Omental fat pad (tissue), 3 donors: ENCODE measurements at regions not wholly inside any gene's neighbourhood (a gene's known extent, or its start where the extent isn't known, plus 50 kb on each side); places are given as distances from the start of the nearest gene placed in this dataset.
"Not testable (repeated sequence)": the region's sequence is repeated elsewhere in the genome, so short reads cannot be mapped to it uniquely, and the experiment has no call there.

Source experiments
- ATAC-seq: fragments of 150-250 bp; one replicate; pipeline ENCODE4 v1.9.1; 2016; ENCODE audit warnings: mild to moderate bottlenecking, moderate library complexity; ENCODE audit not compliant: low FRiP score
- DNase-seq: peaks from one replicate; pipeline ENCODE4 v3.0.0-alpha.2; 2019; ENCODE audit warnings: low spot score
- TF ChIP-seq, protein P1 (sequence below), 3 donors: fragments of 450-650 bp; IDR thresholded peaks; one replicate each; pipeline ENCODE4 v1.5.1; 2016 to 2017; ENCODE audit warnings: antibody characterized with exemption in 3 of 3, mild to moderate bottlenecking in 3 of 3, moderate library complexity in 2 of 3

GRCh38 chr4:20078644-20079043 is 173.1 kb upstream of the SLIT2 start:
- TF ChIP-seq, protein P1, sequence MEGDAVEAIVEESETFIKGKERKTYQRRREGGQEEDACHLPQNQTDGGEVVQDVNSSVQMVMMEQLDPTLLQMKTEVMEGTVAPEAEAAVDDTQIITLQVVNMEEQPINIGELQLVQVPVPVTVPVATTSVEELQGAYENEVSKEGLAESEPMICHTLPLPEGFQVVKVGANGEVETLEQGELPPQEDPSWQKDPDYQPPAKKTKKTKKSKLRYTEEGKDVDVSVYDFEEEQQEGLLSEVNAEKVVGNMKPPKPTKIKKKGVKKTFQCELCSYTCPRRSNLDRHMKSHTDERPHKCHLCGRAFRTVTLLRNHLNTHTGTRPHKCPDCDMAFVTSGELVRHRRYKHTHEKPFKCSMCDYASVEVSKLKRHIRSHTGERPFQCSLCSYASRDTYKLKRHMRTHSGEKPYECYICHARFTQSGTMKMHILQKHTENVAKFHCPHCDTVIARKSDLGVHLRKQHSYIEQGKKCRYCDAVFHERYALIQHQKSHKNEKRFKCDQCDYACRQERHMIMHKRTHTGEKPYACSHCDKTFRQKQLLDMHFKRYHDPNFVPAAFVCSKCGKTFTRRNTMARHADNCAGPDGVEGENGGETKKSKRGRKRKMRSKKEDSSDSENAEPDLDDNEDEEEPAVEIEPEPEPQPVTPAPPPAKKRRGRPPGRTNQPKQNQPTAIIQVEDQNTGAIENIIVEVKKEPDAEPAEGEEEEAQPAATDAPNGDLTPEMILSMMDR (IDR thresholded peaks at IDR 0.05), result no peak
- no peak for ATAC-seq
- DNase-seq, result no peak

DNA sequence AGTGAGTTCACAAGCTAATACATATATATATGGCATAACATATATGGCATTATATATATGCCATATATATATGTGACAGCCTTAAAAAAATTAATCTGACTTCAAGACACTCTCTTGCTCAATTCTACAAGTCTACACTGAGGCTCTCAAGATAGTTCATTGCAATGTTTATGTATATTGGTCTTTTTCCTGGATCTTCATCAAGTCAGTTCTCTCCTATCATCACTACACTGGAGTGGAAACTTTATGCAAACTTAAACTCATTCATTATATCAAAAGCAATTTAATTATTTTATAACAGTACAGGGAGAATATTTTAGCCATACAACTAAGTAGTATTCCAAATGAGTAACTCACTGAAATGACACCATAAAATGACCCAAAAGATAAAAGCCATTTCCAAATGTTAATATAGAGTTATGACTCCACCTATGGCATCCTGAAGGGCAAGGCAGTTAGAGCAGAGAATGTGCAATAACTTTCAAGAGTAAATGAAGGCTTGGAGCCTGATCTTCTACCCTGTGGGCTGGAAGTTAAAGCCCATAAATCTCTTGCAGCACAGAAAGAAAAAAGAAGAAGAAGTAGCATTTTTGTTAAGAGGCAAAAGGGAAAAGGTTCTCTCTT is 176.3 kb upstream of the SLIT2 start:
- TF ChIP-seq, protein P1 (IDR thresholded peaks at IDR 0.05), result no peak
- ATAC-seq (no peak), DNase-seq (no peak)

- TF ChIP-seq, protein P1 (IDR thresholded peaks at IDR 0.05), result no peak
- ATAC-seq, result no peak
Measured at GRCh38 chr4:20074450-20074849, 177.3 kb upstream of the SLIT2 start.

GRCh38 chr4:20065952-20066351 is 185.8 kb upstream of the SLIT2 start:
- no peak for ATAC-seq
- DNase-seq, result no peak
- TF ChIP-seq, protein P1 (IDR thresholded peaks at IDR 0.05), result no peak

More at GRCh38 chr4:20074450-20074849, 177.3 kb upstream of the SLIT2 start:
- DNase-seq, result no peak

GRCh38 chr4:20062857-20063256 is 188.8 kb upstream of the SLIT2 start:
- not testable (repeated sequence) for DNase-seq, ATAC-seq

- ATAC-seq (no peak), DNase-seq (no peak)
- TF ChIP-seq, protein P1 (IDR thresholded peaks at IDR 0.05), result no peak
Measured at GRCh38 chr4:20062054-20062453, 189.7 kb upstream of the SLIT2 start.

GRCh38 chr4:20050768-20051167 is 200.9 kb upstream of the SLIT2 start:
- DNase-seq, result no peak
- TF ChIP-seq, protein P1 (IDR thresholded peaks at IDR 0.05), result no peak
- no peak for ATAC-seq
